ENCODE measurements at regions not wholly inside any gene's neighbourhood (a gene's known extent, or its start where the extent isn't known, plus 50 kb on each side); places are given as distances from the start of the nearest gene placed in this dataset.

- no peak overlapping the region for H3K4me2 ChIP-seq (ENCODE audit: low read length)
- no peaks in the 10 kb centered on the region for H3F3A ChIP-seq (ENCODE audit: low read length, unreplicated experiment)
- H3K4me1 ChIP-seq (ENCODE audit: insufficient read depth, low read length): no peaks in the 10 kb centered on the region
- ChIA-PET POLR2A (ENCODE audit: unreplicated experiment) (no interaction called here), CTCF (no interaction called here)
- BruUV-seq (replicated peaks): no TSS peak
- H3K9ac ChIP-seq (ENCODE audit: low read length): no peak overlapping the region
- no peak for TF ChIP-seq EZH2 (IDR thresholded peaks at IDR 0.05; ENCODE audit: low read length, unreplicated experiment)
- TF ChIP-seq, protein P1, sequence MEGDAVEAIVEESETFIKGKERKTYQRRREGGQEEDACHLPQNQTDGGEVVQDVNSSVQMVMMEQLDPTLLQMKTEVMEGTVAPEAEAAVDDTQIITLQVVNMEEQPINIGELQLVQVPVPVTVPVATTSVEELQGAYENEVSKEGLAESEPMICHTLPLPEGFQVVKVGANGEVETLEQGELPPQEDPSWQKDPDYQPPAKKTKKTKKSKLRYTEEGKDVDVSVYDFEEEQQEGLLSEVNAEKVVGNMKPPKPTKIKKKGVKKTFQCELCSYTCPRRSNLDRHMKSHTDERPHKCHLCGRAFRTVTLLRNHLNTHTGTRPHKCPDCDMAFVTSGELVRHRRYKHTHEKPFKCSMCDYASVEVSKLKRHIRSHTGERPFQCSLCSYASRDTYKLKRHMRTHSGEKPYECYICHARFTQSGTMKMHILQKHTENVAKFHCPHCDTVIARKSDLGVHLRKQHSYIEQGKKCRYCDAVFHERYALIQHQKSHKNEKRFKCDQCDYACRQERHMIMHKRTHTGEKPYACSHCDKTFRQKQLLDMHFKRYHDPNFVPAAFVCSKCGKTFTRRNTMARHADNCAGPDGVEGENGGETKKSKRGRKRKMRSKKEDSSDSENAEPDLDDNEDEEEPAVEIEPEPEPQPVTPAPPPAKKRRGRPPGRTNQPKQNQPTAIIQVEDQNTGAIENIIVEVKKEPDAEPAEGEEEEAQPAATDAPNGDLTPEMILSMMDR (conservative IDR thresholded peaks at IDR 0.05; ENCODE audit: low read depth, low read length): no peak
- no peak for TF ChIP-seq EZH2phosphoT487 (IDR thresholded peaks at IDR 0.05; ENCODE audit: borderline replicate concordance, low read length)
- no peaks in the 10 kb centered on the region for H4K20me1 ChIP-seq (ENCODE audit: low read length)
- no peaks in the 10 kb centered on the region for H3K27me3 ChIP-seq (ENCODE audit: low read length)
- no peak overlapping the region for H3K4me3 ChIP-seq (ENCODE audit: low read length)
- DNase-seq: no peak
- no peak for ATAC-seq
- H3K27ac ChIP-seq (ENCODE audit: low read length): no peak overlapping the region
- H2AFZ ChIP-seq (ENCODE audit: low read length): no peak overlapping the region
- H3K9me2 ChIP-seq (replicated peaks; ENCODE audit: low read length): no peaks in the 10 kb centered on the region
- H3K36me3 ChIP-seq (ENCODE audit: low read depth, low read length): no peaks in the 10 kb centered on the region
- intact Hi-C loops (cut with micrococcal nuclease): no loop called here
- H3K9me3 ChIP-seq (ENCODE audit: low read length): 0 out of 2 replicates have a peak, but pooled peaks cover 14% of the 10 kb centered on the region
- H3K79me2 ChIP-seq (ENCODE audit: low read length): no peaks in the 10 kb centered on the region
Observed at GRCh38 chr5:153211076-153211475, 279.4 kb upstream of the GRIA1 start.

DNA sequence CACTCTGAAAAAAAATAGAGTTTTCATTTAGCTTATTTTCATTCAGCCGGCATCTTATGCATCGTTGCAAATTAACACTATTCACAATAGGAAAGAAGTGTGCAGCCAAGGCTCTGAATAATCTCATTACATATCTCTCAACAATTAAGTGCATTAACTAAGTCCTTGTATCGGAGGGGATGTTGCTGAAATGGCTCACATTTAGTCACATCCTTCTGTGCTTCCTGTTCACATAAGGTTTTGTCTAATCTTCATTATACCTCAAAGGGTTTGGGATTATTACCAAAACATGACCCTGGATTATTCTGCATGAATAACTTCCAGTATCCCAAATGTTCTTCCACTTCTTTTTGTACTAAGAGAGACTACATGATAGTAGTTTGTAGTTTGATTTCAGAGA lies 278.0 kb upstream of the GRIA1 start:
- Histone ChIP-seq H3K9me3 (ENCODE audit: low read length) (0 out of 2 replicates have a peak, but pooled peaks cover 10% of the 10 kb centered on the region), H3K27ac (ENCODE audit: low read length) (no peak overlapping the region), H3K79me2 (ENCODE audit: low read length) (no peaks in the 10 kb centered on the region), H2AFZ (ENCODE audit: low read length) (no peak overlapping the region), H3K9me2 (replicated peaks; ENCODE audit: low read length) (no peaks in the 10 kb centered on the region), H3K4me3 (ENCODE audit: low read length) (no peak overlapping the region), H3K4me1 (ENCODE audit: insufficient read depth, low read length) (no peaks in the 10 kb centered on the region), H3K36me3 (ENCODE audit: low read depth, low read length) (no peaks in the 10 kb centered on the region), H3K4me2 (ENCODE audit: low read length) (no peak overlapping the region), H4K20me1 (ENCODE audit: low read length) (no peaks in the 10 kb centered on the region), H3K9ac (ENCODE audit: low read length) (no peak overlapping the region), H3F3A (ENCODE audit: low read length, unreplicated experiment) (no peaks in the 10 kb centered on the region), H3K27me3 (ENCODE audit: low read length) (no peaks in the 10 kb centered on the region)
- intact Hi-C loops (cut with micrococcal nuclease): no loop called here
- ChIA-PET CTCF (no interaction called here), POLR2A (ENCODE audit: unreplicated experiment) (no interaction called here)
- BruUV-seq (replicated peaks): no TSS peak
- ATAC-seq (no peak), DNase-seq (no peak)
- TF ChIP-seq, protein P1 (conservative IDR thresholded peaks at IDR 0.05; ENCODE audit: low read depth, low read length): no peak
- TF ChIP-seq EZH2phosphoT487 (IDR thresholded peaks at IDR 0.05; ENCODE audit: borderline replicate concordance, low read length) (no peak), EZH2 (IDR thresholded peaks at IDR 0.05; ENCODE audit: low read length, unreplicated experiment) (no peak)

DNA sequence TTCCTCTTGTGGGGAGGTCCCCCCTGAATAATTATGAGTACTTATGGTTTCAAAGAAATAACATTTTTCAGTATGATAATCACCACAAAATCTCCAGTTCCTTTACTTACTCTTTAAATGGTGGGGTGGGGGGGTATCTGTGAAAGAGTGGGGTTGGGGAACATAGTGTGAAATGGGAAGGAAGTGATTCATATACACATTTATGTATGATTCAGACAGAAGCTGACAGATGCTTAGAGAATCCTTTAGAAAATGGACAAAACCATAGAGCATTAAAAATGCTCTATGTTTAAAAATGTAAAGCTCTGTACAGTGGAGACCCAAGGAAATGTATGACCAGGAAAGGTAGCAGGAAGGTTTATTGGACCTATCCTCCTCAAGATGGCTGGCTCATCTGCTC lies 267.5 kb upstream of the GRIA1 start:
- intact Hi-C loops (cut with micrococcal nuclease): no loop called here
- H3K27ac ChIP-seq (ENCODE audit: low read length): no peak overlapping the region
- POLR2A ChIA-PET (ENCODE audit: unreplicated experiment): no interaction called here
- H3F3A ChIP-seq (ENCODE audit: low read length, unreplicated experiment): no peaks in the 10 kb centered on the region
- TF ChIP-seq, protein P1 (conservative IDR thresholded peaks at IDR 0.05; ENCODE audit: low read depth, low read length): no peak
- TF ChIP-seq EZH2phosphoT487 (IDR thresholded peaks at IDR 0.05; ENCODE audit: borderline replicate concordance, low read length) (no peak), EZH2 (IDR thresholded peaks at IDR 0.05; ENCODE audit: low read length, unreplicated experiment) (no peak)
- H4K20me1 ChIP-seq (ENCODE audit: low read length): no peaks in the 10 kb centered on the region
- ATAC-seq: no peak
- H3K27me3 ChIP-seq (ENCODE audit: low read length): no peaks in the 10 kb centered on the region
- H3K9me3 ChIP-seq (ENCODE audit: low read length): no peaks in the 10 kb centered on the region
- H2AFZ ChIP-seq (ENCODE audit: low read length): no peak overlapping the region
- no peak overlapping the region for H3K4me2 ChIP-seq (ENCODE audit: low read length)
- no peaks in the 10 kb centered on the region for H3K4me1 ChIP-seq (ENCODE audit: insufficient read depth, low read length)
- DNase-seq: no peak
- H3K36me3 ChIP-seq (ENCODE audit: low read depth, low read length): no peaks in the 10 kb centered on the region
- CTCF ChIA-PET: no interaction called here
- no TSS peak for BruUV-seq (replicated peaks)
- H3K9me2 ChIP-seq (replicated peaks; ENCODE audit: low read length): no peaks in the 10 kb centered on the region
- no peak overlapping the region for H3K4me3 ChIP-seq (ENCODE audit: low read length)
- H3K79me2 ChIP-seq (ENCODE audit: low read length): no peaks in the 10 kb centered on the region
- no peak overlapping the region for H3K9ac ChIP-seq (ENCODE audit: low read length)
